ENCODE measurements at regions not wholly inside any gene's neighbourhood (a gene's known extent, or its start where the extent isn't known, plus 50 kb on each side); places are given as distances from the start of the nearest gene placed in this dataset.

DNA sequence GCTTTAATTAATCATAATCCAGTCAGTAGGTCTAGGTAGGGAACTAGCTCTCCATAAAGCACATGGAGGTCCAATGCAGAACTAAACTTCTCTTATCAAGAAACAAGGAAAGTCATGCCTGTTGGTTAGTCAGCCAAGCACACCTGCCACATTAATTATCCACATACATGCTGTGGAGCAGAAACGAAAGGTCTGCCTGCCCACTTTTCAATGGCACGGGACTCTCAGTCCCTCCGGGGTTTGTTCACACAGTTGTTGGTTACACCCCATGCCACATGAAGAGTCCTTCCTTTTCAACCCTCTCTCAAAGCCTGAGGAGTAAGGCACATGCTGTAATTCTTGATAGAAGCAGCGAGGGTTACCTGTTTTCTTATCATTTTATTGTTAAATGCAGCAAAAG is 1096.4 kb upstream of the MAP3K7 start:
- TF ChIP-seq, protein P1, sequence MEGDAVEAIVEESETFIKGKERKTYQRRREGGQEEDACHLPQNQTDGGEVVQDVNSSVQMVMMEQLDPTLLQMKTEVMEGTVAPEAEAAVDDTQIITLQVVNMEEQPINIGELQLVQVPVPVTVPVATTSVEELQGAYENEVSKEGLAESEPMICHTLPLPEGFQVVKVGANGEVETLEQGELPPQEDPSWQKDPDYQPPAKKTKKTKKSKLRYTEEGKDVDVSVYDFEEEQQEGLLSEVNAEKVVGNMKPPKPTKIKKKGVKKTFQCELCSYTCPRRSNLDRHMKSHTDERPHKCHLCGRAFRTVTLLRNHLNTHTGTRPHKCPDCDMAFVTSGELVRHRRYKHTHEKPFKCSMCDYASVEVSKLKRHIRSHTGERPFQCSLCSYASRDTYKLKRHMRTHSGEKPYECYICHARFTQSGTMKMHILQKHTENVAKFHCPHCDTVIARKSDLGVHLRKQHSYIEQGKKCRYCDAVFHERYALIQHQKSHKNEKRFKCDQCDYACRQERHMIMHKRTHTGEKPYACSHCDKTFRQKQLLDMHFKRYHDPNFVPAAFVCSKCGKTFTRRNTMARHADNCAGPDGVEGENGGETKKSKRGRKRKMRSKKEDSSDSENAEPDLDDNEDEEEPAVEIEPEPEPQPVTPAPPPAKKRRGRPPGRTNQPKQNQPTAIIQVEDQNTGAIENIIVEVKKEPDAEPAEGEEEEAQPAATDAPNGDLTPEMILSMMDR (IDR thresholded peaks at IDR 0.05; ENCODE audit: low read length), result no peak
- TF ChIP-seq EZH2phosphoT487 (IDR thresholded peaks at IDR 0.05; ENCODE audit: low read length), result no peak

All from MM.1S (cell line).